GM21825 (cell line): ENCODE measurements at regions not wholly inside any gene's neighbourhood (a gene's known extent, or its start where the extent isn't known, plus 50 kb on each side); places are given as distances from the start of the nearest gene placed in this dataset.

Experiments used
- ATAC-seq: cut with Tn5 transposase; IDR thresholded peaks from one replicate; pipeline ENCODE4 v1.9.1; 2021; ENCODE audit warnings: mild to moderate bottlenecking, moderate library complexity; ENCODE audit not compliant: unreplicated experiment

- ATAC-seq, result no peak
These were observed 253.8 kb upstream of the DMD start for GRCh38 chrX:33465137-33465536.

DNA sequence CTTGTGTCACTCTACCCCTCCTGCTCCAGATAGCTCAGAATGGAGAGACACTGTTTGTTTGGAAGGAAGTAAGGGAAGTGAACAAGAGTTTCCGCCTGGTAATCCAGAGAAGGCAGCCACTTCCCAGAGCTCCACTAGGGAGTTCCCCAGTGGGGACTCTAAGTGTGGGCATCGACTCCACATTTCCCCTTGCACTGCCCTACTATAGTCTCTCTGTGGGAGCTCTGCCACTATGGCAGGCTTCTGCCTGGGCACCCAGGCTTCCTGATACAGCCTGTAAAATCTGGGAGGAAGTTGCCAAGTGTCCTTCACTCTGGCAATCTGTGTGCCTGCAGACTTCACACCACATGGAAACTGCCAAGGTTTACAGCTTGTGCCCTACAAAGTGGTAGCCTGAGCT, 245.8 kb upstream of the DMD start:
- no peak for ATAC-seq

GRCh38 chrX:33447285-33447684, 235.9 kb upstream of the DMD start:
- ATAC-seq, result no peak

GRCh38 chrX:33434256-33435092, 223.1 kb upstream of the DMD start:
- peak; percentile 77 for ATAC-seq

- ATAC-seq, result no peak
These were observed 205.0 kb upstream of the DMD start for GRCh38 chrX:33416273-33416805.

GRCh38 chrX:33415459-33415858, 204.1 kb upstream of the DMD start:
- ATAC-seq, result no peak

DNA sequence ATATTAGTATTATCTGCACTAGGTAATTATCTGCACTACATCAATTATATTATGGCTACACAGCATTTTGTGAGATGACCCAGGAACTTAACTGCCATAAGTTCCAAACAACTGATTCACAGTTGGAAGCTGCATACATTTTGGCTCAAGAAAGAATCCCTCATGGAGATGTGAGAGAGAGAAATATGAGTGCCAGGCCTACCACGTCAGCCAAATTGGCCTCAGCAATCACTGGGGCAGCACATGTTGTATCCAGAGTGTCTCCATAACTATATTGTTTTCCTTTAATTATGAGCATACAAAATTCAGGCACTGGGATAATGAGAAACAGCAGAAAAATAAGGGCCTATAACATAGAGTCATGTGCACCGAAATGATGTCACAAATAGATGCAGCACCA, 174.2 kb upstream of the DMD start:
- no peak for ATAC-seq

GRCh38 chrX:33379839-33380238, 168.5 kb upstream of the DMD start:
- no peak for ATAC-seq

- no peak for ATAC-seq
These were observed 146.3 kb upstream of the DMD start for GRCh38 chrX:33357606-33358005.

DNA sequence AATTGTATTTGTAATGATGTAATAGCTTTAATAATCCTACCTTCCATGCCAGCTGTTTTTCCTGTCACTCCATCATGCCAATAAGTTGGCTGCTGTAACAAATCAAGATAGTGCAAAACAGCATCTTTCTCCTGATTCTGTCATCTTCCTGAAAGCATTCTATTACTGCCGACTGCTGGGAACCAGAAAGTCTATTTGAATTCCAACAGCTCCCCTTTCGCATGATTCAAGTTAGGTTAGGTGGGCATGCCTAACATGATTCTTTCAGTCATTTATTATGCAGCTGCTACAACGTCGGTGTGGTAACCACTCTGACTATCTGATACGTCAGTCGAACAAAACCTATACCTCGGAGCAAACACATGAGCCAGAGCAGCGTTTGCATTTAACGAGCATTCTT, 127.9 kb upstream of the DMD start:
- ATAC-seq, result no peak

DNA sequence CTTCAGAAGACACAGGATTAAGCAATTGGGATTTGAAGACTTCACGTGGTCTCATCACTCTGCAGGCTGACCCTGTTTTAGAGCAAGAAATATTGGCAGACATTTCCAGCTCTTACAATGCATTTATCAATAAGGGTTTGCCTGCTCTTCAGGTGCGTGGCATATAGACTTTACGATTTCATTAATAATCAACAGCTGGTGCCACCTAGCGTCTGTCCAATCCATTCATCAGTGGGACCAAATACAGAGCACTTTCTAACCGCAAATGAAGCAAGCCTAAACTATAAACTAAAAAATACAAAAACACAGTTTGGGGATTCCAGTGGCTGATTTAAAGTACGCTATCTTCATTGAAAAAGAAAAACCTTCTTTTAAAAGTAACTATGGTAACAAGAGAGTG, 125.4 kb upstream of the DMD start:
- no peak for ATAC-seq

GRCh38 chrX:33333271-33333670, 121.9 kb upstream of the DMD start:
- no peak for ATAC-seq

DNA sequence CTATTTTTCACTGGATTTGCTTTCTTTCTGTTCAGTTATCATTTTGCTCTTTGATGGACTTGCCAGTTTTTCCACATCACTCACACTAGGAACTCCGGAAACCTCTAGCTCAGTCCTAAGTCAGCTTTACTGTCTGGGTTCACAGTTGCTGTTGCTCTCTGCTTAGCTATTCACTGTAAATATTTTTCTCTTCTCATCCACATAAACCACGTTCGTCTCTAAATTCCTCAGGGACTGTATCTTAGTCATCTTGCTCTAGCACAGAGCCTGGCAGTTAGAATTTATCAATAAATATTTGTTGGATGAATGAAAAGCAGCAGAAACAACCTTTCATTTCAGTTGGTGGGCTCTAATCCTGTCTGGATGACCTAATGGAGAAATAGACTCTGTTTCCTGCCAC, 119.4 kb upstream of the DMD start:
- no peak for ATAC-seq

- no peak for ATAC-seq
These were observed 112.8 kb upstream of the DMD start for GRCh38 chrX:33324099-33324498.

DNA sequence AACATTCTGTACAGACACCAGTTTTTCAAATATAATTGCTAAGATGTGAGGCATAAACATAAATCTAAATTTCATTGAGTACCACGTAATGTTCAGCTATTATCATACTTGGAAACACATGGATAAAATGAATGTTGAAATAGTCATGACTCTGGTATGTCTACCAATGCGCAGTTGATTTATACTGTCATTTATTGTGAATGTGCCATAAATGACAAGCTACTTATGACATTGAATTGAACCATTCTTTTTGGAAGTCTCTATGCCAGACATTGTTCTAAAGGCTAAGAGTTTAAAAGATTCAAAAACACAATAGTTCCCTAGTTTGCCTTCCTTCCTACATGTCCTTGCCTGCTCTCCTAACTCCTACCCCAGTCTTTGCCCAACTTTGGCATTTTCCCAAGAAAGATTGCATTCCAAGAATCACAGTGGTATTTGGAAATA, 96.6 kb upstream of the DMD start:
- ATAC-seq, result no peak

DNA sequence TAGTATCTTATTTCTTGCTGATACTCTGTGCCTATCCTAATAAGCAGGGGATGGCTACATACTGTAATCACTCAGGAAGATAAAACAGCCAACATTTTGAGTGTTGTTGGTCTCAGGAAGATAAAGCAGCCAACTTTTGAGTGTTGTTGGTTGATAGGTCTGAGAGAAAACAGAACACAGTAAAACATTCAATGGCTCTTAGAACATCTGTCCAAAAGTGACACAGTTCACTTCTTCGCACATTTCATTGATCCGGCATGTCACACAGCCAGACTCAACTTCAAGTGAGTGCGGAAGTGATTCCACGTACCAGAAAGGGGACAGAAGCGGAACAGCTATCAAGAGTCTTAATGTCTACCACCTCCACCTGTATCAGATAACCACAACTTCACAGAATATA, 87.3 kb upstream of the DMD start:
- no peak for ATAC-seq

DNA sequence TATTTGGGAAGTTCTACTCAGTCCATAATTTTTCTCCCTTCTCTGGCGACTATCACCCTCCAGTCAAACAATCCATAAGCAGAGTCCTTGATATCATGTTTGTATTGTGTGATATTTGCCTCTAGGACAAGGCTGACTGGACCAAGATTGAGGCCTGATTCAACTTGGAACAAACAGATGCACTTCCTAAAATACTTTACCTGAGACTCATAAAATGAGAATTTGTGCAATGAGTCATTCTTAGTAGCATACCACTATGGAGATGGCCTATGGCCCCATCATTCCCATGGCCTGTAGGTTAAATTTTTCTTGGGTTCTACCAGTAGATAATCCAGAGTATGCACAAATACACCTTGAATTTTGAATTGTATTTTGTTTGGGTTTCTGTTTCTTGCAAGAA, 74.2 kb upstream of the DMD start:
- ATAC-seq, result no peak

- no peak for ATAC-seq
These were observed 65.7 kb upstream of the DMD start for GRCh38 chrX:33277046-33277445.

DNA sequence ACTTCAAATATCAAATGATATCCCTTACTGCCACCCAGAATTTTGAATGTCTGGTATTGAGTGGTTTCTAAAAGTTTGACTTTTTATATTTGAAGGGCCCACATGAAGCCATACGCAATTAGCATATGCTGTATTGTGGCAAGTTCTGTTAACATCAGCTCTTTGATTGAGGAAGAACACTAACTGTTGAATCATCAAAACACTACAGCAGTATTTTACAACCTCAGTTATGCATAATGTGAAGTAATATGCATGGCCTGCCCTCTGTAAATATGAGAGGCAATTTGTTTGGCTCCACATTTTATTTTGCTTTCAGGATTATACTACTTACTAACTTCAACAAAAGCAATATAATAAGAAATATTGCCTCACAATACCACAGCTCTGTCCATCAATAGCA, 62.2 kb upstream of the DMD start:
- ATAC-seq, result no peak

DNA sequence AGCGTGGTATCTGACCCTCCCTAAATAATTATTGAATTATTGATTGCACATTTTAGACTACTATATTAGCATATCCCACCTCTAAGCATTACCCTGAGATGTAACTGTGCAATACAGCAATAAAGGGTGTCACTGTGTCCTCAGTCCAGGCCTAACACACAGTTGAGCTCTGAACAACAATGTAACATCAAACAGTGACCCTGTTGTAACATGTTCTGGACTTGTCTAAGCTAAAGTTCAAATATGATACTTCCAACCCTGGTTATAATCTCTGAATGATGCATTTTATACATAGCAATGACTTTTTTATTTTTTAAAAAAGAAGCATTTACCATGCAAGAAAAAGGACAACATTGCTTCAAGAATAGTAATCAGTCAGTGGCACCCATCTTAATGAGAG, 61.6 kb upstream of the DMD start:
- no peak for ATAC-seq
